Astrocyte of the cerebellum (primary cell): ENCODE measurements at regions not wholly inside any gene's neighbourhood (a gene's known extent, or its start where the extent isn't known, plus 50 kb on each side); places are given as distances from the start of the nearest gene placed in this dataset.
"Not testable (repeated sequence)": the region's sequence is repeated elsewhere in the genome, so short reads cannot be mapped to it uniquely, and the experiment has no call there.

Experiments used
- DNase-seq: peaks from one replicate; pipeline ENCODE4 v3.0.0-alpha.2; 2011; ENCODE audit warnings: low read depth
- H3K4me3 ChIP-seq: 2 replicates; pipeline ENCODE4 v1.5.1; 2011; ENCODE audit warnings: mild to moderate bottlenecking, low read depth, low read length, moderate library complexity
- in situ Hi-C: cut with HindIII; loops from 2 replicates; pipeline ENCODE4 v1.10.0; 2017; ENCODE audit warnings: low sequenced_read_pairs
- TF ChIP-seq, protein P1 (sequence below): IDR thresholded peaks from 2 replicates; pipeline ENCODE4 v1.5.1; 2012; ENCODE audit warnings: low read length, low read depth, moderate library complexity, mild to moderate bottlenecking; ENCODE audit errors: missing control alignments

- no peak for DNase-seq
- TF ChIP-seq, protein P1, sequence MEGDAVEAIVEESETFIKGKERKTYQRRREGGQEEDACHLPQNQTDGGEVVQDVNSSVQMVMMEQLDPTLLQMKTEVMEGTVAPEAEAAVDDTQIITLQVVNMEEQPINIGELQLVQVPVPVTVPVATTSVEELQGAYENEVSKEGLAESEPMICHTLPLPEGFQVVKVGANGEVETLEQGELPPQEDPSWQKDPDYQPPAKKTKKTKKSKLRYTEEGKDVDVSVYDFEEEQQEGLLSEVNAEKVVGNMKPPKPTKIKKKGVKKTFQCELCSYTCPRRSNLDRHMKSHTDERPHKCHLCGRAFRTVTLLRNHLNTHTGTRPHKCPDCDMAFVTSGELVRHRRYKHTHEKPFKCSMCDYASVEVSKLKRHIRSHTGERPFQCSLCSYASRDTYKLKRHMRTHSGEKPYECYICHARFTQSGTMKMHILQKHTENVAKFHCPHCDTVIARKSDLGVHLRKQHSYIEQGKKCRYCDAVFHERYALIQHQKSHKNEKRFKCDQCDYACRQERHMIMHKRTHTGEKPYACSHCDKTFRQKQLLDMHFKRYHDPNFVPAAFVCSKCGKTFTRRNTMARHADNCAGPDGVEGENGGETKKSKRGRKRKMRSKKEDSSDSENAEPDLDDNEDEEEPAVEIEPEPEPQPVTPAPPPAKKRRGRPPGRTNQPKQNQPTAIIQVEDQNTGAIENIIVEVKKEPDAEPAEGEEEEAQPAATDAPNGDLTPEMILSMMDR, result no peak
- no peak overlapping the region for H3K4me3 ChIP-seq
- in situ Hi-C loops, result no loop called here
Observed at GRCh38 chr2:4221434-4221833, 518.1 kb downstream of the DCDC2C start.

GRCh38 chr2:4221845-4222244, 518.5 kb downstream of the DCDC2C start:
- no peak for DNase-seq
- no peak overlapping the region for H3K4me3 ChIP-seq
- TF ChIP-seq, protein P1, result no peak
- in situ Hi-C loops, result no loop called here

DNA sequence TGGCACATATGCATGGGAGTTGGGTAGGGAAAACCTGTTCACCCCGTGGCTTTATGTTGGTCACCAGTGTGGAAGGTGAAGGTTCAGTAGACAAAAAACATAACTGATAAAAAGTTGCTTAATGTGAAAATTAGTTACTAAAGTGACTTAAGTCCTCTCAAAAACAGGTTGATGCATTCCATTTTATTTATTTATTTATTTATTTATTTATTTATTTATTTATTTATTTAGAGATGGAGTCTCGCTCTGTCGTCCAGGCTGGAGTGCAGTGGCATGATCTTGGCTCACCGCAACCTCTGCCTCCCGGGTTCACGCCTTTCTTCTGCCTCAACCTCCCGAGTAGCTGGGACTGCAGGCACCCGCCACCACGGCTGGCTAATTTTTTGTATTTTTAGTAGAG, 541.0 kb downstream of the DCDC2C start:
- in situ Hi-C loops, result not testable (repeated sequence)

DNA sequence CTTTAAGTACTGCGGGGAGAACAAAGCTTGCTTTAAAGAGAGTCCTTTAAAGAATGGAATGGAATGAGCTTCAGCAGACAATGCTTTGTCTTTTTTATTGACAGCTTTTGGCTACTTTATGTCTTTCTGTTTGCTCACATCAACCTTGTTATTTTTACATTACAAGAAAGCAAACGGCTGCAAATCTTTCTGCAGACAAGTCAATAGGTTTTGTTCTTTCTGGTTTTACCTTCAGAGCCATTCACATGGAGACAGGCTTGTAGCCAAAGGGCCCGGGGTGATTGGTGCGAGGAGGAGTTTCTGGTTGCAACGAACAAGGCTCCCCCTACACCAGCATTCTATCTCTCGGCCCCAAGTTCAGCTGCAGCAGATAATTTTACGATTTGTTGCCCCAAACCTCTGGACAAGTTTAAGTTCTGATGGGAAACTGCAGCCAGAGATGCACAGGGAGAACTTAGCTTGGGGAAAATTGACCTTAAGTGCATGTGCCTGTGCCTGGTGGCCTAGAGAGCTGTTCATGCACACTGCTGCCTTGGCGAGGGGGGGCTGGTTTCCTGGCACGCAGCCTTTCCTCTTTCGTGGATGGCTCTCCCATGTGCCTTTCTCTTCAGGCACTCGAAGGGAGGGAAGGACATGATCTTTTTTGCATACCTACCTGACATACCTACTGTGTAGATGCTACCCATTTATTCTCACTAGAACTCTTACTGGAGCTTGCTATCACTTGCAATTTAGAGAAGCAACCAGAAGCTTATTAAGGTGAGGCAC, 543.2 kb downstream of the DCDC2C start:
- H3K4me3 ChIP-seq, result no peak overlapping the region
- no peak for DNase-seq
- TF ChIP-seq, protein P1, result no peak
- in situ Hi-C loops, result no loop called here

More for the DNA sequence above, 541.0 kb downstream of the DCDC2C start:
- H3K4me3 ChIP-seq, DNase-seq: not testable (repeated sequence)

DNA sequence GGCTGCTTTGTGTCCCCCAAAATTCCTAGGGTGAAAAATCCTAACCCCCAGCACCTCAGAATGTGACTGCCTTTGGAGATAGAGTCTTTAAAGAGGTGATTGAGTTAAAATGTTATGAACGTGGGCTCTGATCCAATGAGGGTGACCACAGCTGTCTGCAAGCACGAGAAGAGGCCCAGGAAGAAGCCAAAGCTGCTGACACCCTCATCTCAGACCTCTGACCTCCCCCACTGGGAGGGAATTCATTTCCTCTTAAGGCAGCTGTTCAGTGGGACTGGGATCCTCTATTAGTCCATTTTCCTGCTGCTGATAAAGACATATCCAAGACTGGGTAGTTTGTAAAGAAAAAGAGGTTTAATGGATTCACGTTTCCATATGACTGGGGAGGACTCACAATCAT, 544.4 kb downstream of the DCDC2C start:
- no peak overlapping the region for H3K4me3 ChIP-seq
- in situ Hi-C loops, result no loop called here
- TF ChIP-seq, protein P1, result no peak
- DNase-seq, result no peak

- in situ Hi-C loops, result no loop called here
- DNase-seq, result no peak
- H3K4me3 ChIP-seq, result no peak overlapping the region
- TF ChIP-seq, protein P1, result no peak
Observed at GRCh38 chr2:4255491-4255890, 552.1 kb downstream of the DCDC2C start.

DNA sequence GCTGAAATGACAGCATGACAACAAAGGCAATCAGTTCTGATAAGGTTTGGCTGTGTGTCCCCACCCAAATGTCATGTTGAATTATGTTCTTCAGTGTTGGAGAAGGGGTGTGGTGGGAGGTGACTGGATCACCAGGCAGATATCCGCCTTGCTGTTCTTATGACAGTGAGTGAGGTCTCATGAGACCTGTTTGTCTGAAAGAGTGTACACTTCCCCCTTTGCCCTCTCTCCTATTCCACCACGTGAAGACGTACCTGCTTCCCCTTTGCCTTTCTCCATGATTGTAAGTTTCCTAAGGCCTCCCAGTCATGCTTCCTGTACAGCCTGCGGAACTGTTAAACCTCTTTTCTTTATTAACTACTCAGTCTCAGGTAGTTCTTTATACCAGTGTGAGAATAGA, 553.0 kb downstream of the DCDC2C start:
- TF ChIP-seq, protein P1, result no peak
- no peak for DNase-seq
- in situ Hi-C loops, result no loop called here
- no peak overlapping the region for H3K4me3 ChIP-seq
